GM18507 (cell line): ENCODE measurements at regions not wholly inside any gene's neighbourhood (a gene's known extent, or its start where the extent isn't known, plus 50 kb on each side); places are given as distances from the start of the nearest gene placed in this dataset.

ENCODE experiments used
- DNase-seq: peaks from one replicate; pipeline ENCODE4 v3.0.0; 2011; ENCODE audit warnings: low read depth; ENCODE audit not compliant: insufficient read length; ENCODE audit errors: extremely low spot score
- FAIRE-seq: peaks from 2 replicates; lab custom pipeline; 2011; peaks lifted over from hg19 to GRCh38; lab: Jason Lieb, UNC

DNA sequence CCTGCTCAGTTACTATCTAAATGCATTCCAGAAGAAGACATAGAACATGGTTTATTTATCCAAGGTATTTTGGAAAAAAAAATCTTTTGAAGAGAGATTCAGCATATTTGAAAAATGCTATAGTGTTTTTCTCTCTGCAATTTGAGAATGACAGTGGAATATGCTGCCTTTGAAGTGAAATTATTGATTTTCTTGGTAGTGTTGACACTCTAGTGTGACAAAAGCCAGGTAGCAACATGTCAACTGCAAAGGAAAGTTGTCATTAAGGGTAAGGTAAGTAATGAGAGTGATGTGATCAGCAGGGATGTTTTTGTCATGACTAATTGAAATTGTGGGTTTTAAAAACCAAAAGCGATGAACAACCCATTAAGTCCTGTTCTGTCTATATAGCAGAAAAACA is 1387.1 kb upstream of the TMEFF2 start:
- DNase-seq (no peak), FAIRE-seq (no peak)

DNA sequence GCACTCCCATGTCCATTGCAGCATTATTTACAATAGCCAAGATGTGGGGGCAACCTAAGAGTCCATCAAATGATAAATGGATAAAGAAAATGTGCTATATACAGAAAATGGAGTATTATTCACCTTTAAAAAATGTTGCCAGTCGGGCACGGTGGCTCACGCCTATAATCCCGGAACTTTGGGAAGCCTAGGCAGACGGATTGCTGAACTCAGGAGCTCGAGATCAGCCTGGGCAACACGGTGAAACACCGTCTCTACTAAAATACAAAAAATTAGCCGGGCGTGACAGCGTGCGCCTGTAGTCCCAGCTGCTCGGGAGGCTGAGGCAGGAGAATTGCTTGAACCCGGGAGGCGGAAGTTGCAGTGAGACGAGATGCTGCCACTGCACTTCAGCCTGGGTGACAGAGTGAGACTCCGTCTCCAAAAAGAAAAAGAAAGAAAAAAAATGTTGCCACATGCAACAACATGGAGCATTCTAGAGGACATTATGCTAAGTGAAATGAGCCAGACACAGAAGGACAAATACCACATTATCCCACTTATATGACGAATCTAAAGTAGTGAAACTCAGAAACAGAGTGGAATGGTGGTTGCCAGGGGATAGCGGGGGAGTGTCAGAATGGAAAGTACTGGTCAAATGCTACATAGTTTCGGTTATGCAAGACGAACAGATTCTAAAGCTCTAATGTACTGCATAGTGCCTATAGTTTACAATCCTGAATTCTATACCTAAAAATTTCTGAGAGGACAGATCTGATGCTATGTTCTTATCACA is 1385.6 kb upstream of the TMEFF2 start:
- no peak for FAIRE-seq
- DNase-seq = no peak

- DNase-seq (no peak), FAIRE-seq (no peak)
Observed at GRCh38 chr2:193566886-193567285, 1372.2 kb upstream of the TMEFF2 start.

DNA sequence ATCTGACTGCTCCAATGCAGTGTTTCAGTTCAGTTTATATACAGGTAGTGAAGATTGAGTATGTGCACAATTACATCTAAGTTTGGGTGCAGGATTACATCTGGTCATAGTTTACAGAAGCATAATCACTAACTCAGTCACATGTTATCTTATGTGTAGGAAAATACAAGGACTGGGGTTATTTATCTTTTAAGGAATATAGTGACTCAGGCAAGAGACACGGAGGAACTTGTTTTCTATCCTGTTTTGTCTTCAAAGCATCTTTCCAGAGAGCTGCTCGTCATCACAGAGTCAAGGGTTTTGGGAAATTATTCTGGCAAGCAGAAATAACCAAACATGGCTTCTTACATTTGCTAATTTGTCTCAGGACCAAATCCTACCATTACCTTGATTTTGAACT is 1371.5 kb upstream of the TMEFF2 start:
- FAIRE-seq (no peak), DNase-seq (no peak)

- DNase-seq (no peak), FAIRE-seq (no peak)
Observed at GRCh38 chr2:193562031-193562430, 1367.3 kb upstream of the TMEFF2 start.

GRCh38 chr2:193561054-193561453 is 1366.3 kb upstream of the TMEFF2 start:
- DNase-seq (no peak), FAIRE-seq (no peak)

DNA sequence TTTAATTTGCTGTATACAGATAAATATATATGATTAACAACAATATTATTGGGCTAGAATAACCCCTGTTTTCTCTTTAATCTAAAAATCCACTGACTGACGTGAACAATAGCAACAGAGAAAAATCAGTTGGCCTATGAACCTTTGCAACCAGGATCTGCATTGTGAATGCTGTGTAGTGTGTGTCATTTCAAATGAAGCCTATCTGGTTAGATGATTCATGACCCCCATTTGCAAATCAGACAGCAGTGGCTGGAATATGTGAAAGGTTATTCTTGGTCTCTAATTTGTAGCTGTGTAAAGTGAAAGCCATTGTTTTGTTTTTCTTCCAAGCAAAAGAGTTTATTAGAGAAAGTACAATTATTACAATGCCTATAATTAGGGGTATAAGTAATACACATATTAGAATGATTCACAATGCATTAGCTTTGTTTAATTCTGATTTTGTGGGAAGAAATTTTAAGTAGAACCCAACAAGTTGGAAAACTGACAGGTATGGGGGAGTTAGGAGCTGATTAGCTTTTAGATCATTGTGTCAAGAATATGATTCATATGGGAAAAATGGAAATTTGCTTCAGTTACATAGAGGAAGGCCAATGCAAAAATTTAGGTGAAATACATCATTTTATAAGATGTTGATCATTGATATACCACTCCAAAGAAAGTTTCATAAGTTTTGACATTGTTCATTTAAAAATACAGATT is 1362.2 kb upstream of the TMEFF2 start:
- FAIRE-seq (no peak), DNase-seq (no peak)

GRCh38 chr2:193549661-193550060 is 1354.9 kb upstream of the TMEFF2 start:
- FAIRE-seq = no peak
- DNase-seq = no peak

- no peak for DNase-seq
- FAIRE-seq = no peak
Observed at GRCh38 chr2:193542762-193543161, 1348.0 kb upstream of the TMEFF2 start.

DNA sequence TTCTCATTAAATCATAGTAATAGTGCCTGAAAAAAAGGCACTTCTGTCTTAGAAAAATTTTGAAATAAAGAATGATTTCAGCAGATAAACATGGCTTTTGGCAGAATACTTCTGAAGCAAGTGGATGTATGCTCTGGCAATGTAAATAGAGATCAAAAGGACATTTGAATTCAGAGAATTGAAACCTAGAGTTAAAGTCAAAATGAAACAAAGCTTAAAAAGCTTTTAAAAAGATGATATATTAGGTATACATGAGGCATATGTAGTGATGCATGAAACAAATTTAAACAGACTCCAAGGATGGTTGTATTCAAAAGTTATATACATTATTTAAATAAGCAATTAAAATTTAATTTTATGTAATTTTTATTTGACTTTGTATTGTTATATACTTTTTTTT is 1344.5 kb upstream of the TMEFF2 start:
- FAIRE-seq (no peak), DNase-seq (no peak)

DNA sequence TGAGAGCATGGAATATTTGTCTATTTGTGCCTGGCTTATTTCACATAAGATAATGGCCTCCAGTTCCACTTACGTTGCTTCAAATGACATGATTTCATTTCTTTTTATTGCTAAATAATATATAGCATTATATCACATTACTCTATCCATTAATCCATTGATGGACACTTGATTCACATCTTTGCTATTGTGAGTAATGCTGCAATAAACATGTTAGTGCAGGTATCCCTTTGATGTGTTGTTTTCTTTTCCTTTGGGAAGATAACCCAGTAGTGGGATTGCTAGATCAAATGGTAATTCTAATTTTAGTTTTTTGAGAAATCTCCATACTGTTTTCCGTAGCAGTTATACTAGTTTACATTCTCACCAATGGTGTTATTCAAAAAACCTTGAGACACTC is 1343.3 kb upstream of the TMEFF2 start:
- no peak for FAIRE-seq
- no peak for DNase-seq

DNA sequence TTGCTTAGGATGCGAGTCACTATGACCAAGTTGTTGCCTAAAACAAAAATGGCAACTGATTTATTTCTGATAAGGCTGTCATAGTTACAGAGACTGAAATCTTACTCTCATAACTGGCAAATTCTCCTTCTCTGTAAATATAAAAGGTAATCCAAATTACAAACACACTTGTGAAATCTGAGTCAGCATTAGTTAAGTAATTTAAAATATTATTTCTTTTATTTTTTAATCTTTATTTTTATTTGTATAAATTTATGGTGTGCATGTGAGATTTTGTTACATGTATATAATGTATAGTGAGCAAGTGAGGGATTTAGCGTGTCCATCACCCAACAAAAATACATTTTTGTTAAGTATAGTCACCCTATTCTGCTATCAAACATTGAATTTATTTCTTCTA is 1342.8 kb upstream of the TMEFF2 start:
- DNase-seq (no peak), FAIRE-seq (no peak)

DNA sequence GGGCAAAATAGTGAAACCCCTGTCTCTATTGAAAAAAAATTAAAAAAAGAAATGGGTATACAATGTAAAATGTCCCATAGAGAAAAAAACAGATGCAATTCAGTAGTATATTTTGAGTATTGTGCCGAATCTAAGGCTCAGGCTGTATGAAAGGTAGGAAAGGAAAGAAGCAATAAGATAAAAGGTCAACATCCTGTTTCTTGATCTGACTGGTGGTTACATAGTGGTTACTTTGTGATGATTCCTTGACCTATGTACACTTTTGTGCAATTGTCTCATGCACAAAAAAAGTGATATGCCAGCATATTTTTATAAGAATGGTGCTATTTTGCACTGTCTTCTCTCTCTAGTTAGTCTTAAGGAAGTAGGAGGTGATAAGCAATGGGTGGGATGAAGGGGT is 1333.7 kb upstream of the TMEFF2 start:
- no peak for DNase-seq
- FAIRE-seq = no peak

- no peak for FAIRE-seq
Observed at GRCh38 chr2:193527146-193527545, 1332.4 kb upstream of the TMEFF2 start.

GRCh38 chr2:193523662-193524061 is 1328.9 kb upstream of the TMEFF2 start:
- FAIRE-seq (no peak), DNase-seq (no peak)

More at GRCh38 chr2:193527146-193527545, 1332.4 kb upstream of the TMEFF2 start:
- DNase-seq = no peak

- FAIRE-seq (no peak), DNase-seq (no peak)
Observed at GRCh38 chr2:193521523-193521922, 1326.8 kb upstream of the TMEFF2 start.

DNA sequence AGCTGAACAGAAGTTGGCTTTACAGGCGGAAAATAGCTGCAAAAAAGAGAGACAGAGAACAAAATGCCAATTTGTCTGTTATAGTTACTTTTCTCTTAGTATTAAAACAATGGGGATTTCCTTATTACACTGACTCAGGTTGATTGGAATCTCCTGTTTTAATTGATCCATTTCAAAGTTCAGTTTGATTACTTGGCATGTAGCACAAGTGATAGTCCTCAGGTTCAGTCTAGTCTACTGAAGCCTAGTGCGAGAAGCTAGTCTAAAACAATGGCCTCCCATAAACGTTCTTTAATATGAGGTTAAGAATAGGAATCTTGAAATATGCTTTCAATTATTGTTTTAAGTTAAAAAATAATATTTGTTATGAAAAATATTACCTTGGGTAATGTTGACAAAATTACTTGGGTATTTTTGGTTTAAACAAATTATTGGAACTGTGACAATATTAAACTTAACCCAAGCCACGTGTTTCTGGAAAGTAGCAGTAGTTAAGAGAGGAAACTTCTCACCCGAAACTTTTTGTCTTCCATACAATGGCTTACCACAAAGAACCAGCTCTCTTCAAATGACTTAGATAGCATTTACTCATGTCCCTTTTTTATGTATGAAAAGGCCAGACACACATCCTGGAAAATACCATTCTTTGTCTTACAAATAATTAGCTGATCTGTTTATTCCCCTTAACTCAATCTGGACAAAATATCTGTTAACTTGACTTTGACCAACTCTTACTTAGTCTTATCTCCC is 1326.2 kb upstream of the TMEFF2 start:
- DNase-seq = no peak
- FAIRE-seq = no peak

GRCh38 chr2:193518041-193518817 is 1323.5 kb upstream of the TMEFF2 start:
- DNase-seq = no peak
- FAIRE-seq = no peak

GRCh38 chr2:193517615-193518014 is 1322.9 kb upstream of the TMEFF2 start:
- FAIRE-seq (no peak), DNase-seq (no peak)

GRCh38 chr2:193506035-193506434 is 1311.3 kb upstream of the TMEFF2 start:
- no peak for DNase-seq
- no peak for FAIRE-seq
